ENCODE measurements at regions not wholly inside any gene's neighbourhood (a gene's known extent, or its start where the extent isn't known, plus 50 kb on each side); places are given as distances from the start of the nearest gene placed in this dataset.

DNA sequence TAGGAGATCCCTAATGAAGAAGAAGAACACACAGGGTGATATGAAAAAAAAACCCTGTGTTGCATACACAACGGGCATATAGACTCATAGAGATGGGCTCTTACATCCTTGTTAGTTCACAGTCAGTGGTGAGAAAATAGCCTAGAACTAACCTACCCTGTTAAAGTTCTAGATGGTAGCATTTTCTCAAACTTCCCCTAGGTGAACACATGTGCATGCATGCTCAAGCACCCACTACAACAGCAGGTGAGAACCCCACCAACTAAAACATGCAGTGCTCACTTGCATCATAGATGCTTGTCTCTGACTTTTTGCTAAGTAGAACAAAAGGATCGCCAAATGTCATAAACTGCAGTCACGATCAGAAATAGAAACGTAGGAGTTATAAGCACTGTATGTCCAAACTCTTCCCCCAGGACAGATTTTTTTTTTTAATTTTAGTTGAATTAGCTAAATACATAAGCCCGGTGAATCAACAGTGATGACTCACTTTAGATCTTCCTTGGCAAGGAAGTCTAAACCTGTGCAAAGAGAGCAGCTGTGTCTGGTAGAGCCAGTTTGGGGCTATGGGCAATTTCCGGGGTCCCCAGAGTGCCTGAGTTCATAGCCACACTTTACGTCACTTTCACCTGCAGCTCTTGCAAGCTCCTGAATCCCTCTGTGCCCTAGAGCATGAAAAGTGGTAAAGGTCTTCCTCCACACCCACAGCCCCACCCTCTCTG lies 96.2 kb upstream of the SEMA6D start:
- H4K20me1 ChIP-seq (ENCODE audit: control insufficient read depth, insufficient read depth) = no peaks in the 10 kb centered on the region
- DNase-seq (ENCODE audit: low read depth, low spot score) = no peak
- no peak overlapping the region for H3K27ac ChIP-seq (ENCODE audit: control insufficient read depth, insufficient read depth)
- no TSS peak for BruUV-seq (replicated peaks)
- ATAC-seq = no peak
- no peaks in the 10 kb centered on the region for H3K36me3 ChIP-seq (ENCODE audit: control insufficient read depth in 2 of 2, insufficient read depth in 2 of 2, low read length in 1 of 2)
- no peaks in the 10 kb centered on the region for H3K27me3 ChIP-seq (replicated peaks in 1 of 2; ENCODE audit: control insufficient read depth in 2 of 2, insufficient read depth in 2 of 2, low read length in 1 of 2)
- H3K4me3 ChIP-seq = no peak overlapping the region
- no peaks in the 10 kb centered on the region for H3K9me3 ChIP-seq (replicated peaks; ENCODE audit: control insufficient read depth, insufficient read depth, low read length)
- intact Hi-C loops (cut with micrococcal nuclease; ENCODE audit: unreplicated experiment) = no loop called here
- in situ Hi-C loops (cut with MboI) = no loop called here
- H3K4me1 ChIP-seq (ENCODE audit: control insufficient read depth, insufficient read depth, low read length) = no peaks in the 10 kb centered on the region
- no peaks in the 10 kb centered on the region for H3K79me2 ChIP-seq (ENCODE audit: control insufficient read depth, insufficient read depth, low read length)
- no peak overlapping the region for H2AFZ ChIP-seq (ENCODE audit: control insufficient read depth, low read depth, low read length)
- no peak overlapping the region for H3K4me2 ChIP-seq (ENCODE audit: control insufficient read depth, insufficient read depth)
- ChIA-PET SMC1A (ENCODE audit: uncharacterized antibody, unreplicated experiment) (no interaction called here), CTCF (no interaction called here), POLR2A (no interaction called here), RAD21 (ENCODE audit: unreplicated experiment) (no interaction called here)
- H3K9ac ChIP-seq (ENCODE audit: control insufficient read depth, insufficient read depth, low read length) = no peak overlapping the region
- TF ChIP-seq, protein P1, sequence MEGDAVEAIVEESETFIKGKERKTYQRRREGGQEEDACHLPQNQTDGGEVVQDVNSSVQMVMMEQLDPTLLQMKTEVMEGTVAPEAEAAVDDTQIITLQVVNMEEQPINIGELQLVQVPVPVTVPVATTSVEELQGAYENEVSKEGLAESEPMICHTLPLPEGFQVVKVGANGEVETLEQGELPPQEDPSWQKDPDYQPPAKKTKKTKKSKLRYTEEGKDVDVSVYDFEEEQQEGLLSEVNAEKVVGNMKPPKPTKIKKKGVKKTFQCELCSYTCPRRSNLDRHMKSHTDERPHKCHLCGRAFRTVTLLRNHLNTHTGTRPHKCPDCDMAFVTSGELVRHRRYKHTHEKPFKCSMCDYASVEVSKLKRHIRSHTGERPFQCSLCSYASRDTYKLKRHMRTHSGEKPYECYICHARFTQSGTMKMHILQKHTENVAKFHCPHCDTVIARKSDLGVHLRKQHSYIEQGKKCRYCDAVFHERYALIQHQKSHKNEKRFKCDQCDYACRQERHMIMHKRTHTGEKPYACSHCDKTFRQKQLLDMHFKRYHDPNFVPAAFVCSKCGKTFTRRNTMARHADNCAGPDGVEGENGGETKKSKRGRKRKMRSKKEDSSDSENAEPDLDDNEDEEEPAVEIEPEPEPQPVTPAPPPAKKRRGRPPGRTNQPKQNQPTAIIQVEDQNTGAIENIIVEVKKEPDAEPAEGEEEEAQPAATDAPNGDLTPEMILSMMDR (IDR thresholded peaks at IDR 0.05 in 2 of 3, conservative IDR thresholded peaks at IDR 0.05 in 1 of 3; ENCODE audit: control insufficient read depth in 2 of 3, extremely low read depth in 1 of 3, insufficient read depth in 1 of 3, low read depth in 3 of 3, low read length in 3 of 3) = no peak
- TF ChIP-seq MTA2 (IDR thresholded peaks at IDR 0.05; ENCODE audit: low read depth) (no peak), NFYB (IDR thresholded peaks at IDR 0.05; ENCODE audit: insufficient read depth, low read depth, low read length) (no peak), ZNF217 (IDR thresholded peaks at IDR 0.05) (no peak), MEF2A (IDR thresholded peaks at IDR 0.05; ENCODE audit: insufficient read depth, low read depth, low read length) (no peak), SREBF1 (IDR thresholded peaks at IDR 0.05; ENCODE audit: low read length) (no peak), GABPA (IDR thresholded peaks at IDR 0.05; ENCODE audit: low read depth) (no peak)
- TF ChIP-seq, protein P2, sequence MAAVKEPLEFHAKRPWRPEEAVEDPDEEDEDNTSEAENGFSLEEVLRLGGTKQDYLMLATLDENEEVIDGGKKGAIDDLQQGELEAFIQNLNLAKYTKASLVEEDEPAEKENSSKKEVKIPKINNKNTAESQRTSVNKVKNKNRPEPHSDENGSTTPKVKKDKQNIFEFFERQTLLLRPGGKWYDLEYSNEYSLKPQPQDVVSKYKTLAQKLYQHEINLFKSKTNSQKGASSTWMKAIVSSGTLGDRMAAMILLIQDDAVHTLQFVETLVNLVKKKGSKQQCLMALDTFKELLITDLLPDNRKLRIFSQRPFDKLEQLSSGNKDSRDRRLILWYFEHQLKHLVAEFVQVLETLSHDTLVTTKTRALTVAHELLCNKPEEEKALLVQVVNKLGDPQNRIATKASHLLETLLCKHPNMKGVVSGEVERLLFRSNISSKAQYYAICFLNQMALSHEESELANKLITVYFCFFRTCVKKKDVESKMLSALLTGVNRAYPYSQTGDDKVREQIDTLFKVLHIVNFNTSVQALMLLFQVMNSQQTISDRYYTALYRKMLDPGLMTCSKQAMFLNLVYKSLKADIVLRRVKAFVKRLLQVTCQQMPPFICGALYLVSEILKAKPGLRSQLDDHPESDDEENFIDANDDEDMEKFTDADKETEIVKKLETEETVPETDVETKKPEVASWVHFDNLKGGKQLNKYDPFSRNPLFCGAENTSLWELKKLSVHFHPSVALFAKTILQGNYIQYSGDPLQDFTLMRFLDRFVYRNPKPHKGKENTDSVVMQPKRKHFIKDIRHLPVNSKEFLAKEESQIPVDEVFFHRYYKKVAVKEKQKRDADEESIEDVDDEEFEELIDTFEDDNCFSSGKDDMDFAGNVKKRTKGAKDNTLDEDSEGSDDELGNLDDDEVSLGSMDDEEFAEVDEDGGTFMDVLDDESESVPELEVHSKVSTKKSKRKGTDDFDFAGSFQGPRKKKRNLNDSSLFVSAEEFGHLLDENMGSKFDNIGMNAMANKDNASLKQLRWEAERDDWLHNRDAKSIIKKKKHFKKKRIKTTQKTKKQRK (IDR thresholded peaks at IDR 0.05; ENCODE audit: low read depth, low read length) = no peak
- TF ChIP-seq, protein P3, sequence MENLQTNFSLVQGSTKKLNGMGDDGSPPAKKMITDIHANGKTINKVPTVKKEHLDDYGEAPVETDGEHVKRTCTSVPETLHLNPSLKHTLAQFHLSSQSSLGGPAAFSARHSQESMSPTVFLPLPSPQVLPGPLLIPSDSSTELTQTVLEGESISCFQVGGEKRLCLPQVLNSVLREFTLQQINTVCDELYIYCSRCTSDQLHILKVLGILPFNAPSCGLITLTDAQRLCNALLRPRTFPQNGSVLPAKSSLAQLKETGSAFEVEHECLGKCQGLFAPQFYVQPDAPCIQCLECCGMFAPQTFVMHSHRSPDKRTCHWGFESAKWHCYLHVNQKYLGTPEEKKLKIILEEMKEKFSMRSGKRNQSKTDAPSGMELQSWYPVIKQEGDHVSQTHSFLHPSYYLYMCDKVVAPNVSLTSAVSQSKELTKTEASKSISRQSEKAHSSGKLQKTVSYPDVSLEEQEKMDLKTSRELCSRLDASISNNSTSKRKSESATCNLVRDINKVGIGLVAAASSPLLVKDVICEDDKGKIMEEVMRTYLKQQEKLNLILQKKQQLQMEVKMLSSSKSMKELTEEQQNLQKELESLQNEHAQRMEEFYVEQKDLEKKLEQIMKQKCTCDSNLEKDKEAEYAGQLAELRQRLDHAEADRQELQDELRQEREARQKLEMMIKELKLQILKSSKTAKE (IDR thresholded peaks at IDR 0.05; ENCODE audit: low read depth, poor library complexity, severe bottlenecking) = no peak
- TF ChIP-seq, protein P4, sequence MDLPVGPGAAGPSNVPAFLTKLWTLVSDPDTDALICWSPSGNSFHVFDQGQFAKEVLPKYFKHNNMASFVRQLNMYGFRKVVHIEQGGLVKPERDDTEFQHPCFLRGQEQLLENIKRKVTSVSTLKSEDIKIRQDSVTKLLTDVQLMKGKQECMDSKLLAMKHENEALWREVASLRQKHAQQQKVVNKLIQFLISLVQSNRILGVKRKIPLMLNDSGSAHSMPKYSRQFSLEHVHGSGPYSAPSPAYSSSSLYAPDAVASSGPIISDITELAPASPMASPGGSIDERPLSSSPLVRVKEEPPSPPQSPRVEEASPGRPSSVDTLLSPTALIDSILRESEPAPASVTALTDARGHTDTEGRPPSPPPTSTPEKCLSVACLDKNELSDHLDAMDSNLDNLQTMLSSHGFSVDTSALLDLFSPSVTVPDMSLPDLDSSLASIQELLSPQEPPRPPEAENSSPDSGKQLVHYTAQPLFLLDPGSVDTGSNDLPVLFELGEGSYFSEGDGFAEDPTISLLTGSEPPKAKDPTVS (IDR thresholded peaks at IDR 0.05; ENCODE audit: low read depth, low read length) = no peak
- FAIRE-seq = no peak
- 49% methylated on average over 7 of the region's 7 CpGs for WGBS (ENCODE audit: insufficient coverage, insufficient replicate concordance, low lambda C conversion rate, missing lambda C conversion rate)

Measured in GM12878 (cell line).